T47D (cell line): ENCODE measurements at regions not wholly inside any gene's neighbourhood (a gene's known extent, or its start where the extent isn't known, plus 50 kb on each side); places are given as distances from the start of the nearest gene placed in this dataset.
"Not testable (repeated sequence)": the region's sequence is repeated elsewhere in the genome, so short reads cannot be mapped to it uniquely, and the experiment has no call there.

Experiments used
- DNase-seq, 2 experiments: peaks; one replicate each; pipeline versions ENCODE4 v3.0.0 to v3.0.0-alpha.2; 2011 to 2012; ENCODE audit warnings: low read depth in 1 of 2, low spot score in 1 of 2
- JUND ChIP-seq: IDR thresholded peaks from 2 replicates; pipeline ENCODE4 v1.6.1; 2012; ENCODE audit warnings: low read depth
- in situ Hi-C: cut with HindIII; loops from 2 replicates; pipeline ENCODE4 v1.10.0; 2016; ENCODE audit warnings: low sequenced_read_pairs, low pct_unique_long_range_greater_than_20kb

DNA sequence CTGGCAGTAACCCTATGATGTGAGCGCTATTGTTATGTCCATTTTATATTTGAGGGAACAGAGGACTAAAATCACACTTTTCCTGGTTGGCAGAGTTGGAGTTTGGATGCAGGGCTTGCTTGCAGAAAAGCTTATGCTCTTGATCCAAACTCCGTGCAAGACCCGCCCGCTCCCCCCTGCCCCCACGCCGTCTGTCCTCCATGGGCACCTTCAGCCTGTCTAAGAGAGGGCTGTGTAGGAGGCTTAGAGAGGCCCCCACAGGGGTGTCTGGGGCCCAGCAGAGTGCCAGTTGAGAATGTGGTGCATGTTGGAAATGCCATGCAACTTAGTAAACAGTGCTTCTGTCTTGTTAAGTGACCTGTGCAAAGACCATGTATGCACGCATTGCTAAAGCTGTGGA is 170.5 kb upstream of the NPY start:
- no peak for DNase-seq
- no peak for TF ChIP-seq JUND
- in situ Hi-C loops = no loop called here

- no peak for DNase-seq
- TF ChIP-seq JUND = no peak
- in situ Hi-C loops = no loop called here
These were observed 168.3 kb upstream of the NPY start for GRCh38 chr7:24115661-24116060.

- DNase-seq, in situ Hi-C loops: not testable (repeated sequence)
These were observed 166.0 kb upstream of the NPY start for GRCh38 chr7:24117903-24118499.

- in situ Hi-C loops = no loop called here
- no peak for DNase-seq
- no peak for TF ChIP-seq JUND
These were observed 164.1 kb upstream of the NPY start for GRCh38 chr7:24119852-24120251.

DNA sequence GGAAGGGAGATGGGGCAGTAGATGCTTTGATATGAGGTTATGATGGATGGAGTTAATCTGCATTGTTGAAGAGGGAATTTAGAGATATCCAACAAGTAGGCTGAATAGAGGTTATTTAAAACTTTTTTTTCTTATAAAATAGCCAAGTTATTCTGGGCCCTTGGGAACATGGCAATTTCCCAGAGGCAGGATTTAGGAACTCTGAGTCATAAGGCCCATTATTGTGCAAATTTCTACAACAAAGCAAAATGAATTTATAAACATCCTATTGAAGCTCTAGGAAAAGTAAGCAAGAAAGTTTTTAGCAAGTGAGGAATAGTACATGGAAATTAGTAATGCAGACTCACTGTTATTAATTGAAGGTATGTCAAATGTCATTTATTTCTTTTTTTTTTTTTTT is 160.9 kb upstream of the NPY start:
- no peak for DNase-seq
- in situ Hi-C loops = no loop called here
- TF ChIP-seq JUND = no peak

- in situ Hi-C loops = no loop called here
- no peak for TF ChIP-seq JUND
- no peak for DNase-seq
These were observed 158.2 kb upstream of the NPY start for GRCh38 chr7:24125765-24126164.

- TF ChIP-seq JUND = no peak
- no peak for DNase-seq
- in situ Hi-C loops = no loop called here
These were observed 156.1 kb upstream of the NPY start for GRCh38 chr7:24127930-24128329.

GRCh38 chr7:24129597-24129996 is 154.4 kb upstream of the NPY start:
- TF ChIP-seq JUND = no peak
- in situ Hi-C loops = no loop called here
- DNase-seq = no peak

DNA sequence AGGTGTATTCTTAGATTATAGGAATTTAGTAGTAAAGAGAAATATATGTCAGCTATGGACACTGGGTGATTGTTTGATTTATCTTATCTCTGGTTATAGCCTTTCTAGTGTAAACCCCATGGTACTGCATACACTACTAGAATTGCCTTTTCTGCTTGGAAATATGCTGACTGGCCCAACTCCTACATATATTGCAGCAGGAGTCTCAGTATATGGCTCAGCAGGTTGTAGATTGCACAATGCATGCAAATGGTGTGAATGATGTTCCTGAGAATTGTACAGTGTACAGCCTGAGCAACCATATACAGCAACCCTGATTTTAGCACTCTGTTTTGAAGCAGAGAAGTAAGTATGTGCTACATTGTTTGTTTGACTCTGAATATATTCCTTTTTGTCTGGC is 153.4 kb upstream of the NPY start:
- in situ Hi-C loops = no loop called here
- no peak for DNase-seq
- TF ChIP-seq JUND = no peak

DNA sequence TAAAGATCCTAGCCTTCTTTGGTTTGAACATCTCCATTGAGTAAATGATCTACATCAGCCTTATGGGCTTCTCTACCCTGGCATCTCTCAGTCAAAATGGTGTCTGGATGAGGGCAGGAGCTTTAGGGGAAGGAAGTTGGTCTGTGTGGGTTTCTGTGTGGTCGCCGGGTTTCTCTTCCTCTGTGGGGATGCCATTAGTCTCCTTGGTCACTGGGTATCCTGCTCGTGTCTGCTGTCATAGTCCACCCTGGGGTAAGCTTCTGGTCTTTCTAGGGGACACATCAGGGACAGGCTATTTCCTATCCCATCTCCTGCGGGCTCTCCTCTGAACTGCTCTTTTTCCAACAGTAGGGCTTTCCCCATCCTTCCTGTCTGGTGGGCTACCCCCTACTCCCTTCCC is 150.3 kb upstream of the NPY start:
- no peak for DNase-seq
- no peak for TF ChIP-seq JUND
- in situ Hi-C loops = no loop called here

GRCh38 chr7:24134535-24134934 is 149.5 kb upstream of the NPY start:
- DNase-seq = no peak
- in situ Hi-C loops = no loop called here
- no peak for TF ChIP-seq JUND

DNA sequence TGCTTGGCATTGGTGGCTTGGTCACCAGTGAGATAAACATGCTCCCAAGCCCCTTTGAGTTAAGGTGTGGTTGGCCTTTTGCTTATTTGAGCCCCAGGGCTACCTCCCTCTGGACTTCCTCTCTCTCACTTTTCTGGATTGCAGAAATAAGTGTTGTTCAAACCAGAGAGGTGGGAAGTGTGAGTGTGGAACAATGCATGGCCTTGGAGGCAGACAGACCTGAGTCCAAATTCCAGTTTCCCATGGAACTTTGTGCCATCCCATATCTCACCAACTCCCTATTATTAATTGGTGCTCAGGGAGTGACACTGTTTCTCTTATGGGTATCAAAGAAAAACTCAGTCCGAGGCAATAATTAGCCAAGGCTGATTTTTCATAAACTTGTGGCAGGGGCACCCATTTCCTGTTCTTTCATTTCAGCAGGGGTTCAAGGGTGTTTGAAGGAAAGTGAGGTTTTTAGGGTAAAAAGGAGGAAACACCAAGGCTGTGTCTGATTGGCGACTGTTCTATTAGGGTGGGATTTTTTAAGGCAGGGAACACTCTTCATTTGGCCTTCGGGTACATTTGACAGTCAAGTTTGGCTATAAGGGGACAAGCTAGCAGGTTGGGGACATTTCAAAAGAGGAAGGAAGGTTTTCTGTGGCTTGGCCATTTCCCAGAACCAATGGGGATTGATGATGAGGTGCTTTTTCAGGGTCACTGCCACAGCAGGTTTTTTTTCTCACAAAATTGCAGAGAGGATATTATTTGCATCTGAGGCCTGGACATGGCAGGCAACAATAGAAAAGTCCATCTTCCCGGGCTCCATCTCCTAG is 148.8 kb upstream of the NPY start:
- no peak for TF ChIP-seq JUND
- no peak for DNase-seq
- in situ Hi-C loops = no loop called here

DNA sequence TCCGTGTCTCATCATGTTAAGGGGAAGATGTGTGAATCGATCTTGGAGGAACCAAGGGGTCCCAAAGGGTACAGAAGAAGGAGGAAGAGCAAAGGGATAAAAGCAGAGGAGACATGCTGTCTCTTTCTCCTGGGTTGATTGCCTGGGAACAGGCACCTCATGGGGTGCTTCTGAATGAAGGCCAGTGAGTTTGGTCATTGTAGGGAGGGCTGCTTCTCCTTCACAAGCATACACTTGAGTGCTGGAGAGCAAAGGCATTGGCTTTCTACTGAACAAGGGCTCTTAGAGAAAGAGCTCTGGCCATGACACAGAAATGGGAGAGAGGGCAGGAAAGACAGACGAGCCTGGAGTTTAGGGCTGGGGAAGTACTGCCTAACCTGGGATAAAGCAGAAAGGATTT is 146.7 kb upstream of the NPY start:
- no peak for TF ChIP-seq JUND
- no peak for DNase-seq
- in situ Hi-C loops = no loop called here

- TF ChIP-seq JUND = no peak
- no peak for DNase-seq
- in situ Hi-C loops = no loop called here
These were observed 145.6 kb upstream of the NPY start for GRCh38 chr7:24138343-24138742.
